ENCODE measurements at regions not wholly inside any gene's neighbourhood (a gene's known extent, or its start where the extent isn't known, plus 50 kb on each side); places are given as distances from the start of the nearest gene placed in this dataset.

DNA sequence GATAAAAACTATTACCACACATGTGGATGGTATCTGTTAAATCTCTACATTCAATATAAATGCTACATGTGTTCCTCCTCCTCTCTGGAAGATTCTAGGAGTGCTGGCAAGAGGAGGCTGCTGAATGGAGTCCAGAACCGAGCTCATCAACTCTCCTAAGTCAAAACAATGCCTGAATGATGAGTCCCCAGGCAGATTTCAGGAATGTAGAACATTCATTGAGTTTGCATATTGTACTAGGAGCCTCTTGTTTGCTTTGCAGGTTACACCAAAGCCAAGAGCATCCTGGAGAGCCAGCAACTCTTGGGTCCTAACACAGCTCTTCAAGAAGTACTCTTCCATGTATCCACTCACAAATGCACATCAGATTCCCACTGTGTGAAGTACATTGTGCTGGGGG lies 117.6 kb upstream of the UST start:
- TF ChIP-seq, protein P1, sequence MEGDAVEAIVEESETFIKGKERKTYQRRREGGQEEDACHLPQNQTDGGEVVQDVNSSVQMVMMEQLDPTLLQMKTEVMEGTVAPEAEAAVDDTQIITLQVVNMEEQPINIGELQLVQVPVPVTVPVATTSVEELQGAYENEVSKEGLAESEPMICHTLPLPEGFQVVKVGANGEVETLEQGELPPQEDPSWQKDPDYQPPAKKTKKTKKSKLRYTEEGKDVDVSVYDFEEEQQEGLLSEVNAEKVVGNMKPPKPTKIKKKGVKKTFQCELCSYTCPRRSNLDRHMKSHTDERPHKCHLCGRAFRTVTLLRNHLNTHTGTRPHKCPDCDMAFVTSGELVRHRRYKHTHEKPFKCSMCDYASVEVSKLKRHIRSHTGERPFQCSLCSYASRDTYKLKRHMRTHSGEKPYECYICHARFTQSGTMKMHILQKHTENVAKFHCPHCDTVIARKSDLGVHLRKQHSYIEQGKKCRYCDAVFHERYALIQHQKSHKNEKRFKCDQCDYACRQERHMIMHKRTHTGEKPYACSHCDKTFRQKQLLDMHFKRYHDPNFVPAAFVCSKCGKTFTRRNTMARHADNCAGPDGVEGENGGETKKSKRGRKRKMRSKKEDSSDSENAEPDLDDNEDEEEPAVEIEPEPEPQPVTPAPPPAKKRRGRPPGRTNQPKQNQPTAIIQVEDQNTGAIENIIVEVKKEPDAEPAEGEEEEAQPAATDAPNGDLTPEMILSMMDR (IDR thresholded peaks at IDR 0.05): no peak
- TF ChIP-seq POLR2AphosphoS5 (IDR thresholded peaks at IDR 0.05): no peak
- TF ChIP-seq POLR2A (IDR thresholded peaks at IDR 0.05): no peak

Measured in transverse colon (tissue), 4 donors.